DMS53 (cell line): ENCODE measurements at regions not wholly inside any gene's neighbourhood (a gene's known extent, or its start where the extent isn't known, plus 50 kb on each side); places are given as distances from the start of the nearest gene placed in this dataset.

Experiments used
- DNase-seq: peaks from one replicate; lab custom pipeline; 2025; lab: John Stamatoyannopoulos, UW

GRCh38 chr13:86051134-86052103 lies 252.2 kb upstream of the SLITRK6 start:
- DNase-seq = peak; percentile 69

- no peak for DNase-seq
These were observed 239.3 kb upstream of the SLITRK6 start for GRCh38 chr13:86038490-86038889.

- DNase-seq = no peak
These were observed 221.3 kb upstream of the SLITRK6 start for GRCh38 chr13:86020351-86021002.

GRCh38 chr13:86006317-86006716 lies 207.1 kb upstream of the SLITRK6 start:
- peak; percentile 2 for DNase-seq

GRCh38 chr13:86003029-86003428 lies 203.8 kb upstream of the SLITRK6 start:
- DNase-seq = peak; percentile 74

GRCh38 chr13:86000546-86000945 lies 201.3 kb upstream of the SLITRK6 start:
- no peak for DNase-seq

- DNase-seq = no peak
These were observed 198.4 kb upstream of the SLITRK6 start for GRCh38 chr13:85997587-85997986.

GRCh38 chr13:85995788-85996418 lies 196.7 kb upstream of the SLITRK6 start:
- no peak for DNase-seq

GRCh38 chr13:85993567-85993966 lies 194.3 kb upstream of the SLITRK6 start:
- DNase-seq = no peak

GRCh38 chr13:85990397-85990796 lies 191.2 kb upstream of the SLITRK6 start:
- DNase-seq = no peak

- peak; percentile 42 for DNase-seq
These were observed 186.6 kb upstream of the SLITRK6 start for GRCh38 chr13:85985797-85986196.

GRCh38 chr13:85982102-85982501 lies 182.9 kb upstream of the SLITRK6 start:
- DNase-seq = no peak

- peak; percentile 66 for DNase-seq
These were observed 181.2 kb upstream of the SLITRK6 start for GRCh38 chr13:85980447-85980846.

GRCh38 chr13:85976242-85976641 lies 177.0 kb upstream of the SLITRK6 start:
- no peak for DNase-seq

GRCh38 chr13:85974608-85975366 lies 175.6 kb upstream of the SLITRK6 start:
- DNase-seq = no peak

GRCh38 chr13:85970727-85971126 lies 171.5 kb upstream of the SLITRK6 start:
- peak; percentile 8 for DNase-seq

GRCh38 chr13:85969331-85969730 lies 170.1 kb upstream of the SLITRK6 start:
- no peak for DNase-seq

- DNase-seq = peak; percentile 1
These were observed 136.7 kb upstream of the SLITRK6 start for GRCh38 chr13:85935868-85936467.

GRCh38 chr13:85930108-85930507 lies 130.9 kb upstream of the SLITRK6 start:
- DNase-seq = no peak

- DNase-seq = no peak
These were observed 111.7 kb upstream of the SLITRK6 start for GRCh38 chr13:85910962-85911361.

GRCh38 chr13:85900521-85900920 lies 101.3 kb upstream of the SLITRK6 start:
- DNase-seq = no peak
